Left kidney (tissue), 1 donor: ENCODE measurements at regions not wholly inside any gene's neighbourhood (a gene's known extent, or its start where the extent isn't known, plus 50 kb on each side); places are given as distances from the start of the nearest gene placed in this dataset.

ENCODE experiments used
- DNase-seq: peaks from one replicate; pipeline ENCODE4 v3.0.0-alpha.2; 2013

DNA sequence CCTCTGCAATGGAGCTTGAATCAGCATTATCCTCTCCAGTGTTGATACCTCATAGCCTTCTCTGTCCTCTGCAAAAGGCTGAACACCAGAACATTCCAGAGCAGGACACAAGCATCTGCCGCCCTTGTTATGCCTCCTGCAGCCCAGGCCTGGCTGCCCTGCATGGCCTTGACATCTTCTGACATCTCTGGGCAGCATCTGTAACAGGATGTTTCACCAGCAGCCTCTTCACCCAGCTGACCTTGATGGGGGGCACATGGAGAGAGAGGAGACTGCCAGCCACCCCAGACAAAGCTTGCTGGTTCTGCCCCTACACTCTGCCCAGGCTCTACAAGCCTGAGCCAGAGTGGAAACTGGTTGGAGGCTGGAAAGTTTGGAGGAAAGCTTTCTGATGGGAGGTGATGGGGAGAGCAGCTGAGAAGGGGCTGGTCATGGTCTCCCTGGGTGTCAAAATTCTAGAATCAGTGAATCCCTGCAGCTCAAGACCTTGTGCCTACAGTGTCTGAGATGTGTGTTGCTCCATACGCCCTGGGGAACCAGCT lies 145.1 kb downstream of the MRPL14 start:
- DNase-seq, result no peak

DNA sequence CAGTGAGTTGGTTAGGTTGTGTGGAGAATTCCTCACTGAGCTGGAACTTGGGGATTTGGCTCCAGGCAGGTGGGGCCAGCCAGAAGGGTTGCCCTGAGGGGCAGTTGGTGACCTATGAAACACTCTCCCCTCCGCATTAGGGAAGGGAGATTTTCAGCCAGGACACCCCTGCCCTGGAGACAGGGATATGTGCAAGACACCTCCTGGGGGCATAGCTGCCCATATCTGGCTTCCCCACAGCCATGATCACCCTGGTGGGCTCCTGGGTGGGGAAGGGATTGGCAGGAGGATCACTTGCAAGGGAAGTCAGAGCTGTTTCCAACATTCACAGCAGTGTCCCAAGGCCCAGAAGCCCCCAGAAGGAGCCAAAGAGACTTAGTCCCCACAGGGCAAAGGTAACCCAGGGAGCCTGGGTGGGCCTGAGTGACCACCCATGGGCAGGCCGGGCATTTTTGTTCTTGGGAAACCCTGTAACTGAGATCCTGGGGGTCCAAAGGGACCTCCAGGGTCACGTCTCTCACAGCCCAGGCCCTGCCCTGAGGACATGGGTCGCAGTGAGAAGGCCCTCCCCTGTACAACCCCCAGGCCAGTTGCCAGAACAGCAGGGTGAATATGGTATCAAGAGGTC lies 145.8 kb downstream of the MRPL14 start:
- no peak for DNase-seq

DNA sequence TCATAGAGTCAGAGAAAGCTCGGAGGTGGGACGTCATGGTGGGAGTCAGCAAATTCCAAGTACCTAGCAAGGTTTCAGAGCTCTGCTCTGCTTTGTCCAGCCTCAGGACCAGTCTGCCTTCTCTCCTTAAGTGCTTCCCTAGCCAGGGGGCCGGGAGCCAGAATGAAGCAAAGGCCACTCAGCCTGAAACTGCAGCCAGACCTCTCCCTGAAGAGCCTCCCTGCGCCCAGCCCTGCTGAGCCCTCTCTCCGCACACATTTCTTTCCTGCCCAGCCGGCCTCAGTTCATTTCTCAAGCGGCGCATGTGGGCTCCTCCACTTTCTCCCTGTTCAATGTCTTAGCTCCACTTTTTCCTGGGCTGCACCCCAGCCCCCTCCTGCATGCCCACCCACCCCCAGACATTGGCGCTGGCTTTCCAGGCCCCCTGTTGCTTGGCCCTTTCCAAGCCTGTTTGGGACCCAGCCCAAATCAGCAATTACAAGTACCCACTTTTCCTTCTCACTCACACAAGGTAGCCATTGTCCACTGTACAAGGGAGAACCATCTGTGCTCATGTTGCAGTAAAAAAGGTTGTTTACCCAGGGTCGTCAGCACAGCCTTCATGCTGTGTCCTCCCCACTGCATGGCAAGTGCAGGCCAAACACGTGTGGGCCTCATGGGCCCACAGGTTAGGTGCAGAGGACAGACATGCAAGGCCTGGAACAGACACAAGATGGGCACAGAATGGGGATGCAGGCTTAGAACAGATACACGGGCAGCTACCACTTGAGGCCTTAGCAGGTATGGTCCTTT lies 147.1 kb downstream of the MRPL14 start:
- DNase-seq, result no peak

DNA sequence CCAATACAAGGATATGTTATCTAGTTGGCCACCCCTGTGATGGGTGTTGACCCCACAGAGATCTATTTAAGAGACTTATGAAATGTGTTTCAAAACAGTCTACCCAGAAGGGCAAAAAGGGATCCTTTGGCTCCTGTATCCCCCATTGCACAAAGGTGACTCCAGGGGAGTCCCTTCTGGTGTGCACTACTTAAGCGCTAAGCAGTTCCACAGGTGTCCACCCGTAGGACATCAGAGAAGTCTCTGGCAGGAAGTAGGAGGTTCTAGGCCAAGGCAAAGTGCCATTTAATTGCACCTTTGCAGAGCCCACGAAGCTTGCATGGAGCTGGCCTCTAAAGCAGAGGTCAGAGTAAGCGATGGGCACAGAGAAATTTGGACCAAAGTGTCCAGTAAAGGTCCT lies 147.7 kb downstream of the MRPL14 start:
- no peak for DNase-seq

DNA sequence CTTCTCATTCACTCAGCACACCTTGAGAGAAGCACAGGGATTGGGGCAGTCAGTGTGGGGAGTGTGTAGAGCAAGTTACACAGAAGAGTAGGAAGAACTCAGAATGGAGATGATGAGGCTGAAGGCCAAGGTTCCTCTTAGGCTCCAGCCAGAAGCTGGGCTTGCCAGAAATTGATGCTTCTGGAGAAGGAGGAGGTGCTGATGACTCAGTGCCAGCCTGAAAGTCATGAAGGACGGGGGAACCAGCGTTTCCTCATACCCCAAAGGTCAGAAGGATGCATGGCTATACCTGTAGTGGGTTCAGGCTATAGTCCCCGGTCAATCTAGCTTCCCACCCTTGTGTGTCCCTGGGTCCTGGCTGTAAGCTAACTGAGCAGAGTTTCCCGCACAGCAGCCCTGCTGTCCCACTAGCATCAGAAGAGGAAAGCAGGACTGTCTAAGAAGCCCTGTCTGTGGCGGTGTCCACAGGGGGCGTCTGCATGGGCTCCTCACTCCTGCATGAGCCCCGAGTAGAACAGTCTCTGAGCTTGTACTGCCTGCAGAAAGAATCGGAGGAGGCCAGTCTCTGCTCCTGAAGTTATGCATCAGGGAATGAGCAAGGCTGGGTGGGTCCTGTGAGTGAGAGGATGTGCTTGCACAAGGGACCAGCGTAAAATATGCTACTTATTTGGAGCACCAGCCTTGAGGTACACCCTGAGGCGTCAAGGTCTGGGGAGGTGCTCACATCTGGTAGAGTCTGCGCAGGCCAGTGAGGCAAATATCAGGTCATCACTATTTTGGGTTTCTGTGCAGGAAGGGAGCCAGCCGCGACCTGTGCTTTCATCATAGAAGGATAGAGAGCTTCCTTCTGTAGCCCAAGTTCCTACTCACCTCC lies 148.5 kb downstream of the MRPL14 start:
- DNase-seq, result no peak

DNA sequence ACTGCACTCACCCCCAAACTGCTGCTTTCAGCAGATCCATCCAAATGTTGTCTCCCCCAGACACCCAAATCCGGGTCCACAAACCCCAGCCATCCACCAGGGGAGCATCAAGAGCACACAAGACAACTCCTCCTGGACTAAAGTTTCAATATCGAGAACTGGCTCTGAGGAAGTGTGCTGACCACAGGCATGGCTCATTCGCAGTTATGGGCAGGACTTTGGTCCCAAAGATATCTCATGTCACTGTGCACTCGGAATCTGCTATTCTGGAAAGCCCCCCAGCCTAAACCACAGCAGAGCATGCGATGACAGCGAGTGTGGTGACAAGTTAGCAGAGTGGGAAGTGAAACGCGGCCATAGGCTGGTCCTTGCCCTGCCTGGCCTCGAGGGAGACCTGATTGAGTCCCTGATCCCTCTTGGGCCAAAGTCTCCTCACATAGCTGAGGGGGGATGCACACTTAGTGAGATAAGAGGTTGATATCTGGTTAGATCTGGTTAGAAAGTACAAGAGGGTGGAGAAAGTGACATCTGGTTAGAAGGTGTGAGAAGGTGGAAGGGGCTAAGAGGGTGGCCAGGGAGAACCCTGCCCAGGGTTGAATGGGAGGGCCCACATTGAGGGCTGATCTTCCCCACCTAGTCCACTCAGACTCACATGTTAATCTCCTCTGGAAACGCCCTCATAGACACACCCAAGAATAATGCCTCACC lies 149.7 kb downstream of the MRPL14 start:
- DNase-seq, result no peak

DNA sequence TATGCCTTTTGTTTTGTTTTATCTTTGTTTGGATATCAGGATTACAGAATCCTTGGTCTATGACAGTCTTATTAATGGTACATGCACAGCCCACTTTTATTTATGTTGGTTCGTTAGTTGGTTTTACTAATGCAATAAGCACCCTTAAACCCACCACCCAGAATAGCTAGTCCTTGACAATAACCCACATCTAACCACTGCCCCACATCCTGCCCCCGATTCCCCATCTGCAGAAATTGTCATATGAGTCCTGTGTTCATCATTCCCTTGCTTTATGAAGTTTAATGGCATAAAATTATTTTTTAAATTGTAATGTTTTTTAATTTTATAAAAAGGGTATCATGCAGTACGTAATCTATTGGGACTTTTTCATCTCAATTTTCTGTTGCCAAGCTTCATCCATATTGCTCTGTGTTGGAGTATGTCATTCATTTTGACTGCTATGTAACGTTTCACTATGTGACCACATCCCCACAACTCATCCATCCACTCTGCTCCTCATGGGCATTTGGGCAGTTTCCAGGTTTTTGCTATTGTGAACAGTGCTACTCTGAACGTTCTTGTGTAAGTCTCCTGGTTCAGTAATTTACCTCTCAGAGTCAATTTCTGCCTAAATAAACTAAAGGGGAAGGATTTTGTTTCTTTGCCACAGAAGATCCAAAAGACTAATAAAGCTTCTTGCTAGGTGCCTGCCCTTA lies 150.4 kb downstream of the MRPL14 start:
- no peak for DNase-seq

DNA sequence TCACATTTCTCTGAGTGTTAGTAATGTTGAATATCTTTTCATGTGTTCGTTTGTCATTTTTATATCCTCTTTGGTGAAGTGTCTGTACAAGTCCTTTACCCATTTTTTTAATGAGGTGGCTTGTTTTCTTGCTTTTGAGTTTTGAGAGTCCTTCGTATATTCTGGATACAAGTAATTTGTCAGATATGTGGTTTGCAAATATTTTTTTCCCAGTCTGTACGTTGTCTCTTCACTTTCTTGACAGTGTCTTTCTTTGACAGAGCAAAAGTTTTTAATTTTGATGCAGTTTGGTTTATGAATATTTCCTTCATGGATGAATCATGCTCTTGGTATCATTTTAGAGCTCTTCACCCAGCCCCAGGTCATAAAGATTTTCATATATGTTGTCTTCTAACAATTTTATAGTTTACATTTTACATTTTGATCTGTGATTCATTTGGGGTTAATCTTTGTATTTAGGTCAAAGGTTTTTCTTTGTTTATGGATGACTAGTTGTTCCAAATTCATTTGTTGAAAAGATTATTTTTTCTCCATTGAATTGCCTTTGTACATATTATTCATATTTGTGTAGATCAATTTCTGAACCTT lies 152.5 kb downstream of the MRPL14 start:
- no peak for DNase-seq

DNA sequence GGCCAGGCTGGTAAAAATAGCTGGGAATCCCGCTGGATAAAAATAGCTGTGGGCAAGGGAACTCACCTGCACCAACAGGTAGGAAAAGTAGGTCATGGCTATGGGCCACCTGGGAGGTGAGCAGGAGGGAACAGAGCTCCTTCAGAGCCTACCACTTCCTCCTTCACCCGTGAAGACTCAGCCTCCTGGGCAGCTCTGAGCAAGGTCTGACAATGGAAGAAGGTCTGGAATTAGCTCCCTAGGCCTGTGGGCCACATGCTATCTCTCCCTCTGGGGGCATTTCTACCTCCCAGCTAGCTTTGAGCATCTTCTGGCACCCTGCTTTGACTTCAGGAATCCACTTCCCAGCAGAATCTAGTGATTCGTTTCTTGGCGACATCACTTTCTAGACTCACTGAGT lies 153.9 kb downstream of the MRPL14 start:
- DNase-seq, result no peak

DNA sequence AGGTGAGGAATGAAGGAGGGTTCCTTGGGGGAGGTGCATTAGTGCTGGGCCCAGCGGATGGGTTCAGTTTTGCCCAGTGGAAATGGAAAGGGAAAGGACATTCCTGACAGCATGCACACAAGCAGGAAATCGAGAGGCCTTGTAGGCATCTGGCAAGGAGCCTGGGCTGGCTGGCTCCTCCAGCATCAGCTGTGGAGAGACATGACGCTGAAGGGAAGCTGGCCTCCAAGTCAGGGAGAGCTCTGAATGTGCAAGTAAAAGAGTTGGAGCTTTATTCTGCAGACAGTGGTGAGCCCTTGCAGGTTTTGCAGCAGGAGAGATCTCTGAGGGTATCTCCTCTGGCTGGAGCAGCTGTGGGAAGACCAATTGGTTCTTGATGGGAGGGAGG lies 154.3 kb downstream of the MRPL14 start:
- DNase-seq, result no peak

DNA sequence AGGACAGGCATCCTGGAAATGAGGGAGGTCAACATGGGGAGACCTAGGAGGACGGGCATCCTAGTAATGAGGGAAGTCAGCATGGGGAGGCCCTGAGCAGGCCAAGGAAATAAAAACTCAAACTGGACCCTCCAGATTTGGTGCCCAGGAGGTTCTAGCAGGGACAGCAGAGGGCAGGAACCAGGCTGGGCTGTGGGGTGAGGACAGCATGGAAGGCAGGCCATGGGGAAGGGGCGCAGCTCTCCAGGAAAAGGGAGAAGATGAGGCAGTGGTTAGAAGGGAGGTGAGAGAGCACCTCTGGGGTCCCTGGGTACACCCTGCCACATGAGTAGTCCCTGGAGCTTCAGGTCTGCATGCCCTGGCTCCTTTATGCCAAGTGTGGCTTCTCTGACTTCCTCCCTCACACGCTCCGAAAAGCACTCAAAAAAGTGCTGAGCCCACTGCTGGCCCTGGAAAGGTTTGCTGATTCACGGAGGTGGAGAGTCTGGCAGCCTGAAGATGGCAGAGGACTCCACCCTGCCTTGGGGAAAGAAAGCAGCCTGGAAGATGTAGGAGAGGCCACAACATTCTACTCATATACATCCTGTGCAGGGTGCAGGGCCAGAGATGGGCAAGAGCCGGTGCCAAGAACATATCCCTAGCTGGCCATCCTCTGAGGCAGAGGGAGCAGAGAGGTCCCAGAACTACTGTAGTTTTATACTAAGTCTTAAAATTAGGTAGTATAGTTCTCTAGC lies 154.9 kb downstream of the MRPL14 start:
- DNase-seq, result no peak

DNA sequence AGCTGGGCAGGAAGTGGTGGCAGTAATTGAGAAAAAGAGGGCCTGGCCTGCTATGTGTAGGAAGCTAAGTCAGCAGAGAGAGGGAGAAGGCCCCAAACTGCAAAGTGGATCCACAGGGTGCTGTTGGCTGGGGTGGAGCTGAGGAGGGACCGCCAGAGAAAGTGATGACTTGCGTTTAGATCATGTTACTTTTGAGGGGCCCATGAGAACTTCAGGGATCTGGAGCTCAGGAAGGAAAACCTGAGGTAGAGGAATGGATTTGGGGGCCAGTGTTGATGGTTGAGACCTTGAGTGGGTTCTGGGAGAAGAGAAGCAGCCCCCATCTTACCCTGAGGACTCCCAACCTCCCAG lies 155.5 kb downstream of the MRPL14 start:
- DNase-seq, result no peak

DNA sequence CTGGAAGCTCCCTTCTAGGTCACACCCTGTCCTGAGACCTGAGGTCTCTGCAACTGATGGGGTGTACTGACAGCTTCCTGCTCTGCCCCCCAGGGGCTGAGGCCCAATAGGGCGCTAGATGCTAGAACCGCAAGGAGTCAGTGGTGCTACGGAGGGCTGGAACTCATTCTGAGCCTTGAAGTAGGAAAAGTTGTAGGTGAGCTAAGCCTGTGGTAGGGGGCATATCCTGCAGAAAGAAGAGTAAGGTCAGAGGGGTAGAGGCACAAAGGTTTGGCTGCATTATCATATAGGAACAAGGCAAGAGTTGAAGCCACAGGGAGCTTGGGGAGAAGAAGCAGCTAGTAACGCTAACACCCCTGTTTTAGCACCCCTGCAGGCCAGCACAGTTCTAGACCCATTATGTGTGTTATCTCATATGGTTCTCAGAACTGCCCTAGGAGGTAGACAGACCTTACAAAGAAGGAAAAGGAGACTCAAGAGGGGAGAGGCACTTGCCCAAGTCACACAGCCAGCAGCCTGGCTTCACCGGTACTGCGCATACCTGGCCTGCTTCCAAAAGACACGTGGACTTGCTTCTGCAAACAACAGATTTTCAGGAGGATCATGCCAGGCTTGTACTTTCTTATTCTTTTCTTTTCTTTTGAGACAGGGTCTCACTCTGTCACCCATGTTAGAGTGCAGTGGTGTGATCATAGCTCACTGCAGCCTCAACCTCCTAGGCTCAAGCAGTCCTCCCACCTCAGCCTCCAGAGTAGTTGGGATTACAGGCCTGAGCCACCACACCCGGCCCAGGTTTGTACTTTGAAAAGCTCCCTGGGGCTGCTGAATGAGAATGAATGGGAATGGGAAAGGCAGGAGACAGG lies 156.1 kb downstream of the MRPL14 start:
- no peak for DNase-seq

DNA sequence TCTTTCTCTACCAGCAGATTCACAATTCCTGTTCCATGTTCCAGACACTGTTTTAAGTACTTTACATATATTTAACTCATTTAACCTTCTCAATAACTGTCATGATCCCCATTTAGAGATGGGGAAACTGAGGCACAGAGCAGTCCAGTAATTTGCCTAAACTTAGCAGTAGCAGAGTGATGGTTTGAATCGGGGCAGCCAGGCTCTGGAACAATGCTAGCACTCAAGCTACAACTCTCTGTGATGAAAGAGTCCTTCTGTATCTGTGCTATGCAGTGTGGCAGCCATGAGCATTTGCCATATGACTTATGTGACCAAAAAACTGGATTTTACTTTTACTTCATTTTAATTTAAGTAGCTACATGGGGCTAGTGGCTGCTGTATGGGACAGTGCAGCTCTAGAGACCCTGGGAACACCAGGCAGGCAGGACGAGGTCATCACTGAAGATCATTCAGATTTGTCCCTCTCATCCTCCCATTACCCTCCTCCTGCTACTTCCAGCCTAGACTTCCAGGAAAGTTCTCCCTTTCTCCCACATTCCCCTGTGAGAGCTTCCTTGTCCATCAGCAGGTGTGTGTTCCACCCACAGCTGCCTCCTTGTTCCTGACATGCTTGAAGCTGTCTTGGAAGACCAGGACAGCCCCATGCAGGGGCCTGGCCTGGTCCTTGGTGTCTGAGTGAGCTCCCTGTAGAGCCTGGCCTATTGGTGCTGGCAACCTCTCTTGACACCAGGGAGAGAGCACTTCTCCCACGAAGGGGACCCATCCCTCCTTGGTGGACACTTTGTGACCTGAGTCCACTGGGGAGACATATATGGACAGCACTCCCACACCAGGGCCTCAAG lies 157.0 kb downstream of the MRPL14 start:
- no peak for DNase-seq

DNA sequence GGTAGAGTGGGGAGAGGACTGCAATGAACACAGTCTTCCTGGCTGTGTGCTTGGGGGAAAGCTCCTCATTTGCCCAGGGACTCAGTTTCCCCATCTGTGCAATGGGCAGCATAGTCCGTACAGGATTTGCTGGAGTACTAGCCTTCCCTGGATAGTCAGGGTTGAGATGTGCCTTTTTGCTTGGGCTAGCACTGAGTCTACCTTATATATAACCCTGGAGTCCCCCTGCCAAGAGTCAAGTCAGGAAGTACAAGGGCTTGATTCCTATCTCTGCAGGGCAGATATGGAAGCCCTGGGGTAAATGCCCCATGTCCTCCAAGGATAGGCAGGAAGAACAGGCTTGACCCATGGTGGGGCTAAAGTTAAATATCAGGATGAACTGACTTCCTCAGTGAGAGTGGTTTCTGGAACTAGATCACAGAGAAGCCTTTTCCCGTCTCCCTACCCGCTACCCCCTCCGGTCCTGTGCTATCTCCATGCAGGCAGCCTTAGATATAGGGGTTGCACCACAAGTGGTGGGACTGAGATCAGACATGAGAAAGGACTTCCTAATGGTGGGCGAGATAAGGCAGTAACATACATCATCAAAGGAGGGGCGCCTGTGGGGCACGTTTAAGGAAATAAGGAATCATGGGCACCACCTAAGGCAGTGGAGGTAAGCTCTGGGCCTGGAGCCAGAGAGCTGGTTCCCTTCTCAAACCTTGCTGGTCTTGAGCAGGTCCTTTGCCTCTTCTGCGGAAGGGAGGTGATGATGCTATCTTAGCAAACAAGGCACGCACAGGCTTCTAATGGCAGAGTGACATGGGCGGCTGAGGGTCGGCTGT lies 157.9 kb downstream of the MRPL14 start:
- no peak for DNase-seq

DNA sequence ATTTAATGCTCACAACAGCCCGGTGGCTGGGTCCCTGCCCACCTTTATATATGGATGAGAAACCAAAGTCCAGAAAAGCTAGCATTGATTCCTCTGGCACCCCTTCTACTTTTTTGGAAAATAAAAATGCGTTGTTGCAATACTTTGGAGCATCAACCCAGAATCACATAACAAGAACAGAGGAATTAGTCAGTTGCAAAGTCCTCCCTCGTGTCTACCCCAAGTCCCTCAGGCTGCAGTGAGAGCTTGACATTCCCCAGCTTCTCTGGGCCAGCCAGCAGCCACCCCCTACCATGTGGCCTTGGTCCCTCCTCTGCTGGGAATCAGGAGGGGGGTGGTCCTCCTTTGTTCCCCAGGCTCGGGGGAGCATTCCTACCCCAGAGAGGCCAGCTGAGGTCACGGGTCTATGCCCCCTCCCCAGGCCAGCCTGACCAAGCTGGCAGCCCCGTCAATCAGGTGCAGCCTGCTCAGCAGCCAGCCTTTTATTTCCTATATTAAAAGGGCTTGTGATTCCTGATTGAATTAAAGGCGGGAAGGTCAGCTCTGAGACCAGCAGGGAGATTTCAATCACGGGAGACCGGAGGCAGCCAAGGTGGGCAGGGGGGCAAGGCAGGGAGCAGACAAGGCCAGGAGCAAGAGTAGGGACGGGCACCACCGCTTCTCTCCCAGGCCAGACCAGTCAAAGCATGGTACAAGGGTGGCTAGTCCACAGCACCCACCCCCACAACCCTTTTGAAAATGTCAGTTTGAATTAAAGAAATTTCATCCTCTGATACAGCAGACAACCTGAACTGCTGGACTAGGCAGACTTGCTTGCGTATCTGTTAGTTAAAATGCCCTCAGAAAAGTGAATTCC lies 158.9 kb downstream of the MRPL14 start:
- DNase-seq, result no peak

DNA sequence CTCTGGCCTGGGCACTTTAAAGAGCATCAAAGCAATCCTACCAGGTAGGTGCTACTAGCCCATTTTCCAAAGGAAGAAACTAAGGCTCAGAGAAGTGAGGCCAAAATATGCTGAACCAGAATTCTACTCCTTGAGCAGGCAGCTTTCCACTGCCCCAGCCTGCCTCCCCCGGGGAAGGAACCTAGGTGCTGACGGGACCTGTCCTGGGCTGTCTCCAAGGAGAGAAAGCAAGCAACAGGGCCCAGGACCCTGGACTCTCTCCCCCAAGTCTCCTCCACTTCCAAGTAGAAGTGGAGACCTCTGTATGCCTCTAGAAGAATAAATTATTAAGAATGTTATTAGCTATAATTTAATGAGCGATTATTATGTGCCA lies 159.5 kb downstream of the MRPL14 start:
- DNase-seq, result no peak
